Fibroblast of lung (primary cell): ENCODE measurements at regions not wholly inside any gene's neighbourhood (a gene's known extent, or its start where the extent isn't known, plus 50 kb on each side); places are given as distances from the start of the nearest gene placed in this dataset.

Experiments used
- EZH2 ChIP-seq: IDR thresholded peaks from 2 replicates; pipeline ENCODE4 v1.5.1; 2012; ENCODE audit warnings: low read length, control low read depth, mild to moderate bottlenecking; ENCODE audit errors: missing control alignments
- TF ChIP-seq, protein P1 (sequence below), 2 donors: IDR thresholded peaks in 1 of 2; conservative IDR thresholded peaks in 1 of 2; 1 replicate in 1 of 2; 2 replicates in 1 of 2; pipeline ENCODE4 v1.5.1; 2011 to 2012; ENCODE audit warnings: low read length in 2 of 2, control low read depth in 1 of 2, inconsistent platforms in 1 of 2, low read depth in 1 of 2, mild to moderate bottlenecking in 1 of 2

DNA sequence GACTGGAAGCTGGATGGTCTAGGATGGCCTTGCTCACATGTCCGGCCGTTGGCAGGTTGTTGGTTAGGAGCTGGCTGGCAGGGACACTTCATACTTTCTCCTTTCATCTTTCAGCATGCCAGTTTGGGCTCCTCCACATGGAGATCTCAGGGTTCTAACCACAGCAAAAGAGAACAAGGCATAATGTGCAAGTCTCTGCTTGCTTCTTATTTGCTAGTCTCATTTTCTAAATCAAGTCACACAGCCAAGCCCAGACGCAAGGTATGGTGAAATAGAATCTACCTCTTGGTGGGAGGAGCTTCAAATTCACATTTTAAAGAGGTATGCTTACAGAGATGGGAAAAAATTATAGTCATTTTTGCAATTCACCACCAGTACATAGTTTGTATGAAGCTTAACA lies 69.1 kb upstream of the NAP1L1 start:
- TF ChIP-seq, protein P1, sequence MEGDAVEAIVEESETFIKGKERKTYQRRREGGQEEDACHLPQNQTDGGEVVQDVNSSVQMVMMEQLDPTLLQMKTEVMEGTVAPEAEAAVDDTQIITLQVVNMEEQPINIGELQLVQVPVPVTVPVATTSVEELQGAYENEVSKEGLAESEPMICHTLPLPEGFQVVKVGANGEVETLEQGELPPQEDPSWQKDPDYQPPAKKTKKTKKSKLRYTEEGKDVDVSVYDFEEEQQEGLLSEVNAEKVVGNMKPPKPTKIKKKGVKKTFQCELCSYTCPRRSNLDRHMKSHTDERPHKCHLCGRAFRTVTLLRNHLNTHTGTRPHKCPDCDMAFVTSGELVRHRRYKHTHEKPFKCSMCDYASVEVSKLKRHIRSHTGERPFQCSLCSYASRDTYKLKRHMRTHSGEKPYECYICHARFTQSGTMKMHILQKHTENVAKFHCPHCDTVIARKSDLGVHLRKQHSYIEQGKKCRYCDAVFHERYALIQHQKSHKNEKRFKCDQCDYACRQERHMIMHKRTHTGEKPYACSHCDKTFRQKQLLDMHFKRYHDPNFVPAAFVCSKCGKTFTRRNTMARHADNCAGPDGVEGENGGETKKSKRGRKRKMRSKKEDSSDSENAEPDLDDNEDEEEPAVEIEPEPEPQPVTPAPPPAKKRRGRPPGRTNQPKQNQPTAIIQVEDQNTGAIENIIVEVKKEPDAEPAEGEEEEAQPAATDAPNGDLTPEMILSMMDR (conservative IDR thresholded peaks at IDR 0.05 in 1 of 2, IDR thresholded peaks at IDR 0.05 in 1 of 2; ENCODE audit: low read depth in 1 of 2, low read length in 2 of 2), result no peak
- TF ChIP-seq EZH2, result no peak
